ENCODE measurements at regions not wholly inside any gene's neighbourhood (a gene's known extent, or its start where the extent isn't known, plus 50 kb on each side); places are given as distances from the start of the nearest gene placed in this dataset.
A peak's percentile ranks its signal among the peaks of the same experiment; 100 is the strongest.

DNA sequence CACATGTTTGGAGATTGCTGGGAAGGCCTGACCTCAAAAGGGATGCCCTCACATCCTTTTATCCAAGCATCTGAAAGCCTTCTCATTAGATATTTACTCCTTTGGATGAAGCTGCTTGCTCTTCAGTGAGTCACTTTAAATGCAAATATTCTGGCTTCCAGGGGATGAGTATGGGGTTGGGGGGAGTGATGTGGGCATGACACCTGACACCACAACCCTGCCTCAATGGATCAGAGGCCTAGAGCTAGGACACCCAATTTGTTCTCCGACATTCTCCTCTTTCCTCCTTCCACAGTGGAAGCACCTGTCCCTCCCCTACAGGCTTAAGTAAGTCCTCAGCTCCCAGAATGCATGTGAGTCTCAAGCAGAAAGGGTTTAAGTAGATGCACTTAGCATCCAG is 238.3 kb downstream of the OMA1 start:
- no peak for DNase-seq

DNA sequence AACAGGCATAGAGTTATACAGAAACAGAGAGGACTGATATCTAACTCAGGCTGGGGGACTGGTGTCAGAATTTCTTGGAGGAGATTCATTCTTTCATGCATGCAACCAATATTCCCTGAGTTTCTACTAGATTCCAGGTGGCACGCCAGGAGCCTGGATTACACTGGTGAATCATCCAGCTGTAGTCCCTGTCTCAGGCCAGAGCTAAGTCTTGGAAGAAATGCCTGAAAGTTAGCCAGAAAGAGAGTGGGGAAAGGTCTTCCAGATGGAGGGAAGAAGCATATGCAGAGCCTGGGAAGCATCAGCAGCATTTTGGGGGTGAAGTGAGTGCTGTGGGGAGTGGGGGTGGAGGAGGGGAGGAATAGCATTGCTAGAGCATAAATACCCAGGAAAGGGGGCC is 239.1 kb downstream of the OMA1 start:
- DNase-seq, result no peak

DNA sequence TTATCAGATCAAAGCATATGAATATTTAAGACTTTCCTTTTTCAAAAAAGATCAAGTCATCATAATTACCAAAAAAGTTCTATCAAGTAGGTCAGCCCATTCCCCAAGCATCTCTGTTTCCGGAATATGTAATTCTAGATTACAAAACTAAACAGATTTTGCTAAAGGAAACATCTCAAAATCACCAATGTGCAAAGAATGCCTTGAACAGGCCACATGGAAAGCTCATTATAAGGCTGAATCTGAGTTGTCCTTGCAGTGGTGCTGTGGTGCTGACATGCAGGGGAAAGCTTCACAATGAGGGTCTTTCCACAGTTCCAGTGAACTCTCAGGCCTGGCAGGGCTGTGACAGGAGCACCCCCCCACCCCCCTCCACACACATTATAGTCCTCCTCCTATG is 240.9 kb downstream of the OMA1 start:
- no peak for DNase-seq

DNA sequence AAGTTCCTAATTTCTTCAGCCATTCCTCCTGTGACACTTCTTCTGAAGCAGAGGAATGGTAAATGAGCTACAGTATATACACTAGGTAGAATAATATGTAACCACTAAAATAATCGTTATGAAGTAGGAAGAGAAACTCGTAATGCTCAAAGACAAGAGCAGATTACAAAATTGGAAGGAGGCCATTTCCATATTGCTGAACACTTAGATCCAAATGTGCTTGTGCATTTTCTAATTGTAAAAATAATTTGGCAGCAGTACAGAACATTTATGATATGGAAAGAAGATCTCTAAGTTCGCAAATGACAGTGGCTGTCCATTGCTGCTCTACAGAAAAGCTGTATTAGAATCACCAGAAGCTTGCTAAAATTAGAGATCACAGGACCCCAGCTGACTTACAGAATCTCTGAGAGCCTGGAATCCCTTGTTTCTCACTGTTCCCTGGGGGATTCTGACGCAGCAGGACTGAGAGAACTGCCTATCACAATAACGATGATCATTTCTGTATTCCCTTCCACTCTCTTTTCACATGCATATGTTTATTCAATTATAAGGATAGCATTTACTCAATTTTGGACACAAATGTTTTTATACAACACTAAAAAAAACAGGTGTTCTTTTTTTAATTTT is 242.1 kb downstream of the OMA1 start:
- no peak for DNase-seq

DNA sequence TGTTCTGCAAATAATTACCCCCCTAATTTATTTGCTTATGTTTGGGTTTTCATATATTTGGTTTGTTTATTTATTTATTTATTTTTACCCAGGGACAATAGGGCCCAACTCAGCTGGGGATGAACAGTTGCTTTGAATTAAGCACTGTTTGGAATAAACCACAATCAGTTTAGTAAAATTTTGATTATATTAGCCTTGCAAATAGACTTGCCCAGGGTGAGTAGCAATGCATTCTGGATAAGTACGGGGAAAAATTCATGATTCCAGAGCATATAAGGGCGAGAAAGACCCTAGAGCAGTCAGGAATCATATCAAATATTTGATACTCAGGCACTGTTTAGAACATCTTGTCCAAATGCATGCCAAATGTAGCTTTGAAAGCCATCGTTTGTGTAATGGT is 242.7 kb downstream of the OMA1 start:
- DNase-seq, result no peak

DNA sequence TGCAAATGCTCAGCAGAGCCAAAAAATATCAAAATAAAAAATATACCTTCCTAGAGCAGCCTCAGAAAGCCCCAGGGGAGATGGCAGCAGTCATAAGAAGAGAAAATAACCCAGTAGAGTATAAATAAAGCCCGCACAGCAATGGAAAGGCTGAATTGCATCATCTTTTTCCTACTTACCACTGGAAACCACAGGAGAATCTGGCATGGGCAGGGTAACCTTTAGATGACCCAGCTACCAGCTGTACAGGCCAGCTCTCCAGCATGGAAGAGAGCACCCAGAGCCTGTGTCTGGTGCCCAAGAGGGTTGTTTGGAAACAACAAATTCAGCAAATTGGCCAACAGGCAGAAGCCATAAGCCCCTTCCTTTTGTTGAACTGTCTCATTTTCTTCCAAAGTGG is 253.1 kb downstream of the OMA1 start:
- no peak for DNase-seq

DNA sequence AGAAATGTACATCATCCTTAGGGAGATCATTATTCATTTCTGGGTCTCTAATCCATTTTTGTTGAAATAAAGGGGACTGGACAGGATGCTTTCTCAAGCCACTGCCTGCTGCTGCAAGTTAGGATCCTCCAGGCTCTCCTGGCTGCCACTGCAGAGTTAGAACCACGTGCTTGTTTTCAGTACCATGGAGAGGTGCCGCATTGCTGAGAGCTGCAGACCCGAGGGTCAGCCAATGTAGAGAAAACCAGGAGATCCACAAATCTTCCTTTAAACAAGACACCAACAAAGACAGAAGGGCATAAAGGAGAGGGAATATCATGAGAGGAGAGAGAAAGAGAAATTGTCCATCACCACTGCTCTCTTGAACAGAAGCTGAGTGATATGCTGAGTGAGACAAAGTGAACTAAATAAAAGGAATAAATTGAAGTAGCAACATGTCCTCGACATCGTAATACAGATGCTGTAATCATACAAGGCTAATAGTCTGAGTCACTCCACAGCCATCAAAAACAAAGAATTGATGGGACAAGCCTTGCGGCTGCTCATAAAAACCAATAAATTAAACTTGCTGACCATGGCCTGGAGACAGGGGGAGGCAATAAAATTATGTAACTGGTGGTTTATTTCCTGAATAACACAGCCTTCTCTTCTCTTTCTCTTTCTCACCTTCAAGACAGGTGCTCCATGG is 255.7 kb downstream of the OMA1 start:
- DNase-seq, result no peak

DNA sequence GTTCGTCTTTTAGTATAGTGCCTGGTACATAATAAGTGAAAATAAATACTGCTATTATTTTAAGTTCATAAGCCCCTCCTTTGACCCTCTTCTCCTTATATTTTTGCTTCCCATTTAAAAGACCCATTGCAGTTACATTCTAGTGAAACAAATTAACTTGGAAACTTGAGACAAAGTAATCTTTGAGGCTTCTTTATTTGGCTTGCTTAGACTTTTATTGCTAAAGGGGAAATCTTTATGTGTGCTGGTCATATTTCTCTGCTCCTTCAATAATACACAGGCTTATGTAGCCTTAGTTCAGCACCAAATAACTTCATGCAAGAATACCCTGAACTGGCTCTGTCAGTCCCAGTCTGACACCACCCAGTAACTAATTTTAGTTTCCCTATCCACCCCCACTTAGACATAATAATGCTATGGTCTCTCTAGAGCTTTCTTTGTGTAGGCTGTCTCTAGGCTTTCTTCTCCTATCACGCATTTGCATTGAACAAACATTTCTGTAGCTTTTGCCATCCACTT is 257.8 kb downstream of the OMA1 start:
- DNase-seq, result no peak

DNA sequence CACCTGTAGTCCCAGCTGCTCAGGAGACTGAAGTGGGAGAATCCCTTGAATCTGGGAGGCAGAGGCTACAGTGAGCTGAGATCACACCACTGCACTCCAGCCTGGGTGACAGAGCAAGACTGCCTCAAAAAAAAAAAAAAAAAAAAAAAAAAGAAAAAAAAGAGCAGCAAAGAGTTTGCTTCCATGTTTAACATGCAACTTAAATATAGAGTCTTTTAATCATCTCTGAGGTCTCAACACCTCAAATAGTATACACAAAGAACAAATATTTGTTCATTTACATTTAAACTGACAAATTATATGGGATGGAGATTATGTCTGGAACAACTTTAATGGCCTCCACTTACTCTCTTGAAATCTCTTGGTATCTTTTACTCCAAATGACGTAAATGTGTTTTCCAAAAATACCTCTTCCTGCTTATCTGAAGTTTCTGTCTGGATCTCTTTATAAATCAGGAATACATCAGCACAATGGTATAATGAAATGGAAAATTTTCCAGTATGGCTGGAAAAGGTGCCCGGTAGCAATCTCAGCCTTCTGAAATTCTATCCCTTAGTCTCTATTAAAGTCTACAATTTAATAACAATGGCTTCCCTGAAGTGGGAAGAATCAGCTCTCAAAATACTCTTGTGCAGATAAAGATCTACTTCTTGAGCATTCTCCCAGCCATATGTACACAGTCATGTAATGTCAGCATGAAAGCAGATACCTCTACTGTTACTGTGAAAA is 258.5 kb downstream of the OMA1 start:
- DNase-seq, result no peak

DNA sequence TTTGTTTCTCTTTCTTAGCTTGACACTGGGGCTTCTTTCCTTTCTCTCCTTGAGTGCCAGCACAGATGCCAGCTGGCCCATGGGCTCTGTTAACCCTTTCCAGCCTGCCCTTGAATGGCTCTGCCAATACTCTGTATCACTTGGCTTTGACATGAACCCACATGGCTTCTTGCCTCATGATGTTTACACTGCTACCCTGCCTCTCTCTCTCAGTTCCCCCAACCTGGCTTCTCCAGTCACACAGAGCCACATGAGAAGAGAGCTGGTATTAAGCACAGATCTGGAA is 262.4 kb downstream of the OMA1 start:
- DNase-seq, result no peak

DNA sequence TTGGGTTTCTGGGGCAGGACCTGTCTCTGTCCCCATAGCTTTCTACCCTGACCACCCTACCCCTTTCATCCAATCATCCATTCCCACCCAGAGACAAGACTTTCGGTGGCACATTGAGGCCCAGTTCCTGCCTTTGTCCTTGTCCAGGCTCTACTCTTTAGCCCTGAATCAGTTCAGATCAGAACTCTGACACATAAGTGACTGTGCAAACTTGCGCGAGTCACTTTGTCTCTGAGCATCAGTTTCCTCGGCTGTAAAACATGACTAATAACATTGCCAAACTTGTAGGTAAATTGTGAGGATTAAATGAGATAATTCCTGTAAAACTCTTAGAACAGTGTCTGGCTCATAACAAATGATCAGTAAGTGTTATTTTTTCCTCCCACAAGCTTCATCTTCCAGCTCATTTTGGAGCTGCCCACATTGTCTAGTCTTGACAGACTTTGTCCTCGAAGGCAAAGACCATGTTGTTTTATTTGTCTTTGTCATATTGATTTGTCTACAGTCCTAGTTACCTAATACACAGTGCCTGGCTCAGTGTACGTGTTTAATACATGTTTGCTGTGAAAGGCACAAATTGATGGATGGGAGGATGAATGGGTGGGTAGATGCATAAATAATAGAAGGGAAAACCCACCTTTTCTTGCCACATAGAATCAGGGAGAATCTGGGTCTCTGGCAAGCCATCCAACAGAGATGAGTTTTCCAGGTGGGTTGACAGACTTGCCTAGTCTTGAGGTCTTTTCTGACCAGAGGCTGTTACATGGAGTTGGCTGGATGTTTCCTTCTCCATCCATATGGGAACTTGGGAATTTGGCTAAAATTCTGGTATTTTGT is 262.9 kb downstream of the OMA1 start:
- no peak for DNase-seq

DNA sequence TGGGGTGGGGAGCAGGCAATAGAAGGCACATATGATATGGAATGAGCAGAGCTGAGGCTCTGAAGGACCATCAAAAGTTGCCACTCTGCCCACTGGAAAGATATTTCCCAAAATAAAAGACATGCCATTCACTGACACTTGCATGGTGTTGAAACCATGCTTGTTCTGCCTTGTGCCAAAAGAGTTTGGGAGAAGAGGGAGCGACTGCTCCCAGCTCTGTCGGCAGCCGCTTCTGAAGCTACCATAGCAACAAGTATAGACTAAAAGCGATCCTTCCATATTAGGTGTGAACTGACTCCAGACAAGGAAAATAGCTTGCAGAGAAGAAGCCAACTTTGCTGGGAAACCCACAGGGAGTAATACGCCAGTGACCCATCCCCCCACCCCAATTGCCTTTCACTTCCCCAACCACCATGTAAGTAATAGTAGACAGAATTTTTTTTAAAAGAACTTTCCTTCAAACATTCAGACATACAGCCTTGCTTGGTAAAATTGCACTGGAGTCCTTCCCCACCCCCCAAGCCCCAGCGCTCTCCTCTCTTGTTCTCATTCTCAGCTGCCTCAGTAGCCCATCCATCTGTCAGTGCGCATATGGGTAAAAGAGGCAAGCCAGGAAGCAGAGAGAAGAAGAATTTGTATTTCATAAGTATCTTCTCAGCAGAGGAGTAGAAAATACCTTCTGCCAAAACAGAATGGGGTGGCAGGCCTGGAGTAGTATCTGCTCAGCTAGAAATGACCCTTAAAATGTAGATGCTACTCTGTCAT is 263.7 kb downstream of the OMA1 start:
- DNase-seq, result no peak

DNA sequence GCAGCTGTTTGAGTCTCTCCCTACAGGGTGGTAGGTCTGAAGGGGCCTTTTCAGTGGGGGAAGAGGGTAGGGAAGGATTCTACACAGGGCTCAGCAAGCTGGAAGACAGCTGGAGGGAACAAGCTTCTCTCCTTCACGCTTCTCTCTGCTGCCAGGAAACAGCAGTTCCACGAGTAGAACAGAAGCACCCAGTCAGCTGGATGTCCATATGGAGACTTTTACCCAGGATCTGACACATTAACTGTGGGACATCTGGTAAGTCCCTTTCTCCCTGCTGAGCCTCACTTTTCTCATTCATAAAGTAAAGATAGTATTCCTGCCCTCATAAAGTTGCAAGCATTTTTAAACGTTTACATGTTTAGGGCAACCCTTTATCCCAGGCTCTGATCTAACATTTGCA is 280.3 kb downstream of the OMA1 start:
- peak; percentile 82 for DNase-seq

DNA sequence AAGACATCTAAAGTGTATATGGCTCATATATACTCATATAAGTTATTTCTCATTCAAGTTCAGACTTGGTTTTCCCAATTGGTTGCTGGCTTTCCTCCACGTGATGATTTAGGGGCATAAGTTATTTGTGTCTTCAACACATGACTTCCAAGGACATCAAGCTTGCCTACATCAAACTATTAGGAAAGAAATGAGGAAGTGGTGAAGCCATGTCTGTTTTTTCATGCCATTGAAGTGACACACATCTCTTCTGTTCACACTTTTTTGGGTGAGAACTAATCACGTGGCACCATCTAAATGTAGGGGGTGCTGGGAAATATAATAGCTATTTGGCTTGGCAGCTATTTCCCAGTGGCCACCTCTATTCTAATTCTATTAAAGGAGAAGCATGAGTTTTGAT is 282.1 kb downstream of the OMA1 start:
- no peak for DNase-seq

DNA sequence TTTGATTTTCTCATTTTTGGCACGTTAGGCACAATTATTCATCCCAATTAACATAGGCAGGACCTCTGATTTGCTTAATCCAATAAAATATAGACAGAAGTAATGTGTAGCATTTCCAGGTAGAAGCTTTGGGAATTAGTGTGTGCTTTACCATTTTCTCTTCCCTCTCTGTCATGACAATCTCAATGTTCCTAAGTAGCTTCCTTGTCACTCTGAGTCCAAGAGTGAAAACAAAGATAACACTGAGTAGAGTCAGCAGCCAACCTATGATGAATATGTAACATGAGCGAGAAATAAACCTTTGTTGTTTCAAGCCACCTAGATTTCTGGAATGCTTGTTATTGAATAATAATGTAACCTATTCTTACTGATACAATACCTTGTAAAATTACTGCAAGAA is 283.8 kb downstream of the OMA1 start:
- no peak for DNase-seq

DNA sequence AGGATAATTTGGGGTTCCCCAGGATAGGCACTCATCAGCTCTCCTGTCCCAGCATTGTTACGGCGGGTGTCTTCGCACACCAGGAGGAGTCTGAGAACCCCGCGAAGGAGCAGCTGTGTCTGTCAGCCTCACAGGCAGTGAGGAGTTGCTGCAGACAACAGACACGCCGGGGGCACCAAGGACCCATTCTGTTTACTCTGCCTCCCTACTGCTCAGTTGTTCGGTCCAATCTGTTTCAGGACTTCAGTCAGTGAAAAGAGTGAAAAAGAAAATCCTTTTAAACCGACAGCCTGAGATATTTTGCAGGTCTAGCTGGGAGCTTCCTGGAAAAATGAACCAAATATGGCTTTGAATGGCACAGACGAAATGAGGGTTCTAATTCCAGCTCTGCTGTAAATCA is 288.4 kb downstream of the OMA1 start:
- DNase-seq, result no peak

DNA sequence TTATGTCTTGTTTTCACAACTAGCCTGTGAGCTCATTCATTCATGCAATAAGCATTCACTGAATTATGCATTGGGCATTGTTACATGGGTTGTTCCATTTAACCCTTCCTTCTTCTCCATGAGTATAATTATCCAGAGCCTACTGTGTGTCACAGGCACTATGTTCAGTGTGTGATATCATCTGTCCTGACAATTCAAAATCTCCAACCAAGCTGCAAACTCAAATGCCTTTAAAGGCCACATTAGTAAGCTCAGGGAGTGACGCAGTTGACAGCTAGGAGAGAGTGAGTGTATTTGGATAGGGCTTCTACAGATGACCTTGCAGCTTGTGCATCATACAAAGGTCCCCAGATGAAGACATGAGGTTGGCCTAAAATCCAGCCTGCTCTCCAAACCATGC is 289.5 kb downstream of the OMA1 start:
- no peak for DNase-seq

DNA sequence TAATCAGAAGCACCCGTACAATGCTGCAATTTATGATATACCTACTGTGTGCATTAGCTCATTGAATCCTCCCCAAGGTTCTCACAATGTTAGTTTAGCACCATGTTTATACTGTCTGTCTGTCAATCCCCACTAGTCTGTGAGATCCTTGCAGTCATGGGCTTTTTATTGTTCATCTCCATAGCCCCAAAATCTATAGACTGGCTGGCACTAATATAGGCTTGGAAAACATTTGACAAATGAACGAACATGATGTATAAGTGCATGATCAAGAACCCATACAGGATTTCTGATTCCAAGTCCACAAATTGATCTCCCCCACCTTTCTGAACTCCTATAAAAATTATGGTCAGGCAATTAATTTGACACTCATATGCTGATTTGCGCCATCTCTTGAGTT is 290.0 kb downstream of the OMA1 start:
- DNase-seq, result no peak

DNA sequence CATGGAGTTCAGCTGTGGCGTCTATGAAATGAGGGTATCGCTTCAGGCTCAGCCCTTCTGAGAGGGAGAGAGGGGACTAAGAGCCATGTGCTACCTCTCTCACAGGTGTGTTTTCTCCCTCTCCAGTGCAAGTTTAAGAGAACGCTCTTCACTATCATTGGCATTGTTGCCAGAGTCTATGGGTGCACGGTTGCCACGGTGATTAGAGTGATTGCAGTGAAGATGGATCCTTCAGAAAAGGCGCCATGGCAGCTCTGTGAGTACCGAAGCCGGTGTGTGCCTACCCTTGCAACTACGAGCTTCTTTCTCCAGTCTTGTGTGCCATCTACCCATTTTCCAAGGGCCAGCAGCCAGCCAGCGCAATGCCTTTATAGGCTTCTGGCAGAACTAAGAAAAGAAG is 290.5 kb downstream of the OMA1 start:
- DNase-seq, result no peak

DNA sequence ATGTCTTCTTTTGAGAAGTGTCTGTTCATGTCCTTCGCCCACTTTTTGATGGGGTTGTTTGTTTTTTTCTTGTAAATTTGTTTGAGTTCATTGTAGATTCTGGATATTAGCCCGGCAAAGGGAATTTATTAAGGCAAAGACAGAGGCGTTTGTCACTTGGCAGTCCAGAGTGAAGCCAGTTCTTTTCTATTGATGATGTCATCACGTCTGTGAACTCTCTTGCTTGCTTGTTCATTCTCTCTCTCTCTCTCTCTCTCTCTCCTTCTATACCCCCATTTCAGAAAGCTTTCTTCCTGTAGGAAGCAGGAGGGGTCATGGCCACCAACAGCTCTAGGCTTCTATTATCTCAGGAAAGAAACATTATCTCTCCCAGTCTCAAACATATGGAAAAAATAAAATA is 291.3 kb downstream of the OMA1 start:
- no peak for DNase-seq

DNA sequence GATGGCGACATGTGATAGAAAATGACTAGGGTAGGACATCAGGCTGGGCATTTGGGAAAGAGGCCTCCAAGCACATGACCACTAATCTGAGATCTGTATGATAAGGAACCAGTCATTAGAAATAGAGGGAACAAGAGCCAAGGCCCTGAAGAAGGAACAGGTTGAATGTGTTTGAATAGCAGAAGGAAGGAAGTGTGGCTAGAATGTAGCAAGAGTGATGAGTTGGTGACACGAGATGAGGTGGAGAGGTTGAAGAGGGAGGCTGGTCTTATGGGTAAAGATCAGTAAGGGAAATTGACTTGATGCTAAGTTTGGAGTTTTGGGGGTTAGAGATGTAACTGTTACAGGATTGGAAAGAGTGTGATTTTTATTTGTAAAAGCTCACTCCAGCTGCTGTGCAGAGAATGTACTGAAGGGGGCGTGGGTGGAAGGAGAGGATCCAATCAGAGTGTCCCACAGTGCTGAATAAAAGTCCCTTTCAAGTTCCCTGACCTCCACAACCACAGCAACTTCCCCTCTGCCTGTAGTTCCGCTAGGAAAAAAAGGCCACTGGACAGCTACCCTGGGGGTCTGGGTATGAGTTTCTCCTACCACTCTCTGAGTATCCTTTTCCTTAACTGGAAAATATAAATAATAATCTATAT is 295.0 kb downstream of the OMA1 start:
- DNase-seq, result peak; percentile 17

DNA sequence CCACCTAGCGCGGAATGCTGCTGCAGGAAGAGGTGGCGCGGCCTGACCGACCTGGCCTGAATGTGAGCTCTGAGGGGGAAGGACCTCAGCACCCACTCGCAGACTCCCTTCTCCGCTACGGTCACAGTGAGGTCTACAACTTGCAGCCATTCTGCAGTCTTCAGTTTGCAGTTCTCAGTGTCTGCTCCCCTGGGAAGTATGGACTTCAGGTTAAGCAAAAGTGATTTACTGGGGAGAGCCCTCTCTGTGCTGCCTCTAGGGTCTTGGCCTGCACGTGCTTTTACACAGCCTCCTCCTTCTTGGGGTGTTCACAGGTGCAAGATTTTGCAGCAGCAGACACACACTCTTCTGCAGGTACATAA is 296.0 kb downstream of the OMA1 start:
- DNase-seq, result no peak
